DOHH2 (cell line): ENCODE measurements at regions not wholly inside any gene's neighbourhood (a gene's known extent, or its start where the extent isn't known, plus 50 kb on each side); places are given as distances from the start of the nearest gene placed in this dataset.

Source experiments
- H3F3A ChIP-seq: fragments of 200-600 bp; sonication (generic), shearing (Covaris generic); 2 replicates; pipeline ENCODE4 v1.6.0; 2016; ENCODE audit warnings: antibody characterized with exemption, mild to moderate bottlenecking; ENCODE audit not compliant: control insufficient read depth, insufficient read depth
- H3K27ac ChIP-seq: fragments of 200-600 bp; sonication (generic); 2 replicates; pipeline ENCODE4 v1.5.1; 2014; ENCODE audit warnings: low read depth, mild to moderate bottlenecking, low read length, moderate library complexity
- H3K27me3 ChIP-seq: fragments of 200-600 bp; sonication (generic); 2 replicates; pipeline ENCODE4 v1.6.1; 2014; ENCODE audit warnings: mild to moderate bottlenecking, low read length, mixed read lengths; ENCODE audit not compliant: control insufficient read depth
- H3K36me3 ChIP-seq: fragments of 200-600 bp; sonication (generic); 2 replicates; pipeline ENCODE4 v1.6.1; 2014; ENCODE audit warnings: mild to moderate bottlenecking, low read length, moderate library complexity, mixed read lengths; ENCODE audit not compliant: control insufficient read depth
- H3K4me1 ChIP-seq: fragments of 200-600 bp; sonication (generic); 2 replicates; pipeline ENCODE4 v1.6.1; 2014; ENCODE audit warnings: mild to moderate bottlenecking, low read length, mixed read lengths; ENCODE audit not compliant: control insufficient read depth
- H3K4me2 ChIP-seq: fragments of 200-600 bp; sonication (generic); 2 replicates; pipeline ENCODE4 v1.6.0; 2014; ENCODE audit warnings: mild to moderate bottlenecking, low read length, moderate library complexity
- H3K4me3 ChIP-seq: fragments of 200-600 bp; sonication (generic); 2 replicates; pipeline ENCODE4 v1.5.1; 2014; ENCODE audit warnings: mild to moderate bottlenecking, low read length, mixed read lengths
- H3K79me2 ChIP-seq: fragments of 200-600 bp; sonication (generic); 2 replicates; pipeline ENCODE4 v1.6.1; 2014; ENCODE audit warnings: mild to moderate bottlenecking, low read length, mixed read lengths; ENCODE audit not compliant: control insufficient read depth
- H3K9me2 ChIP-seq: fragments of 200-600 bp; sonication (generic); replicated peaks from 2 replicates; pipeline ENCODE4 v1.6.1; 2014; ENCODE audit warnings: mild to moderate bottlenecking, low read length, mixed read lengths; ENCODE audit not compliant: control insufficient read depth
- H3K9me3 ChIP-seq: fragments of 200-600 bp; sonication (generic); 2 replicates; pipeline ENCODE4 v1.6.1; 2014; ENCODE audit warnings: antibody characterized with exemption, low read length, mixed read lengths; ENCODE audit not compliant: control insufficient read depth, insufficient read depth
- H4K20me1 ChIP-seq: fragments of 200-600 bp; sonication (generic); 2 replicates; pipeline ENCODE4 v1.6.0; 2014; ENCODE audit warnings: low read depth, mild to moderate bottlenecking, antibody characterized with exemption, low read length, moderate library complexity; ENCODE audit not compliant: control insufficient read depth, insufficient read depth
- CTCF ChIP-seq: fragments of 200-600 bp; sonication (generic); IDR thresholded peaks from one replicate; pipeline ENCODE4 v1.5.1; 2014; ENCODE audit warnings: antibody characterized with exemption, mild to moderate bottlenecking, low read depth, low read length; ENCODE audit not compliant: poor library complexity, severe bottlenecking
- EZH2phosphoT487 ChIP-seq: fragments of 200-600 bp; sonication (generic); IDR thresholded peaks from 2 replicates; pipeline ENCODE4 v1.6.1; 2017; ENCODE audit warnings: borderline replicate concordance, mild to moderate bottlenecking, antibody characterized with exemption, low read length, moderate library complexity, mixed read lengths

GRCh38 chr9:100913257-100913656 is 115.3 kb upstream of the PLPPR1 start:
- no peaks in the 10 kb centered on the region for H3K4me1 ChIP-seq
- no peaks in the 10 kb centered on the region for H3K79me2 ChIP-seq
- H3K36me3 ChIP-seq, result no peaks in the 10 kb centered on the region
- no peaks in the 10 kb centered on the region for H3K9me2 ChIP-seq
- H3K9me3 ChIP-seq, result no peaks in the 10 kb centered on the region
- no peaks in the 10 kb centered on the region for H4K20me1 ChIP-seq
- TF ChIP-seq EZH2phosphoT487 (no peak), CTCF (no peak)
- no peak overlapping the region for H3K4me3 ChIP-seq
- no peaks in the 10 kb centered on the region for H3F3A ChIP-seq
- H3K4me2 ChIP-seq, result no peak overlapping the region
- H3K27me3 ChIP-seq, result no peaks in the 10 kb centered on the region
- no peak overlapping the region for H3K27ac ChIP-seq

- no peaks in the 10 kb centered on the region for H3K36me3 ChIP-seq
These were observed 114.3 kb upstream of the PLPPR1 start for GRCh38 chr9:100914266-100914665.

GRCh38 chr9:100919506-100919905 is 109.0 kb upstream of the PLPPR1 start:
- TF ChIP-seq CTCF (no peak), EZH2phosphoT487 (no peak)
- no peaks in the 10 kb centered on the region for H4K20me1 ChIP-seq
- H3K4me2 ChIP-seq, result no peak overlapping the region
- no peaks in the 10 kb centered on the region for H3K79me2 ChIP-seq
- H3K4me3 ChIP-seq, result no peak overlapping the region
- no peaks in the 10 kb centered on the region for H3K36me3 ChIP-seq
- H3K27me3 ChIP-seq, result no peaks in the 10 kb centered on the region
- H3K27ac ChIP-seq, result no peak overlapping the region
- no peaks in the 10 kb centered on the region for H3K9me3 ChIP-seq
- no peaks in the 10 kb centered on the region for H3K9me2 ChIP-seq
- H3F3A ChIP-seq, result no peaks in the 10 kb centered on the region
- H3K4me1 ChIP-seq, result no peaks in the 10 kb centered on the region

More at GRCh38 chr9:100914266-100914665, 114.3 kb upstream of the PLPPR1 start:
- Histone ChIP-seq H3K27ac (no peak overlapping the region), H3K4me3 (no peak overlapping the region), H3K9me2 (no peaks in the 10 kb centered on the region), H3K4me2 (no peak overlapping the region), H3K9me3 (no peaks in the 10 kb centered on the region), H3F3A (no peaks in the 10 kb centered on the region), H3K27me3 (no peaks in the 10 kb centered on the region), H4K20me1 (no peaks in the 10 kb centered on the region), H3K4me1 (no peaks in the 10 kb centered on the region), H3K79me2 (no peaks in the 10 kb centered on the region)
- TF ChIP-seq EZH2phosphoT487, result no peak
- TF ChIP-seq CTCF, result no peak

- no peak overlapping the region for H3K4me2 ChIP-seq
- no peaks in the 10 kb centered on the region for H3K9me3 ChIP-seq
- H3K36me3 ChIP-seq, result no peaks in the 10 kb centered on the region
- no peaks in the 10 kb centered on the region for H3K9me2 ChIP-seq
- TF ChIP-seq CTCF (no peak), EZH2phosphoT487 (no peak)
- H3K27me3 ChIP-seq, result no peaks in the 10 kb centered on the region
- H3K4me1 ChIP-seq, result no peaks in the 10 kb centered on the region
- no peak overlapping the region for H3K27ac ChIP-seq
- no peak overlapping the region for H3K4me3 ChIP-seq
- no peaks in the 10 kb centered on the region for H4K20me1 ChIP-seq
- no peaks in the 10 kb centered on the region for H3K79me2 ChIP-seq
- no peaks in the 10 kb centered on the region for H3F3A ChIP-seq
These were observed 102.2 kb upstream of the PLPPR1 start for GRCh38 chr9:100926366-100926765.
